A549 (cell line): ENCODE measurements at regions not wholly inside any gene's neighbourhood (a gene's known extent, or its start where the extent isn't known, plus 50 kb on each side); places are given as distances from the start of the nearest gene placed in this dataset.

Source experiments
- ATAC-seq, 2 experiments: fragments of 200-7000 bp in 1 of 2; fragments of >200 bp in 1 of 2; cut with Nextera tagmentation in 1 of 2; cut with Tn5 transposase in 1 of 2; 3 replicates each; pipeline versions ENCODE4 v1.8.0 to v1.9.1; 2018 to 2020; ENCODE audit warnings: mild to moderate bottlenecking in 1 of 2, moderate library complexity in 1 of 2
- CTCF ChIA-PET: fragments of 300-600 bp; sonication (Branson Sonifier 250); formaldehyde crosslinking; extraction: SDS; loops from one replicate; lab custom pipeline; 2021; ENCODE audit warnings: antibody characterized with exemption, inconsistent platforms; lab: Yijun Ruan, JAX
- POLR2A ChIA-PET: fragments of 350-600 bp; formaldehyde crosslinking; extraction: SDS; loops from one replicate; lab custom pipeline; 2021; ENCODE audit warnings: antibody characterized with exemption, inconsistent platforms; lab: Yijun Ruan, JAX
- DNase-seq, 2 experiments: peaks; one replicate each; pipeline versions ENCODE4 v3.0.0 to v3.0.0-alpha.2; 2011 to 2016; ENCODE audit warnings: low read depth in 1 of 2, low spot score in 1 of 2
- FAIRE-seq: peaks from 2 replicates; lab custom pipeline; 2011; peaks lifted over from hg19 to GRCh38; lab: Jason Lieb, UNC
- H3K27ac ChIP-seq, 2 experiments: fragments of >200 bp; sonication (Bioruptor Twin); formaldehyde crosslinking; 3 replicates each; pipeline ENCODE4 v1.5.1; 2016 to 2017
- H3K4me1 ChIP-seq: fragments of >200 bp; sonication (Bioruptor Twin); formaldehyde crosslinking; 3 replicates; pipeline ENCODE4 v1.6.1; 2016
- H3K4me2 ChIP-seq: fragments of >200 bp; sonication (Bioruptor Twin); formaldehyde crosslinking; 3 replicates; pipeline ENCODE4 v1.6.1; 2016
- H3K4me3 ChIP-seq: fragments of >200 bp; sonication (Bioruptor Twin); formaldehyde crosslinking; 3 replicates; pipeline ENCODE4 v1.5.1; 2016
- H3K9me3 ChIP-seq: fragments of >200 bp; sonication (Bioruptor Twin); formaldehyde crosslinking; 3 replicates; pipeline ENCODE4 v1.6.1; 2016
- BCL3 ChIP-seq: fragments of >200 bp; sonication (Bioruptor Twin); formaldehyde crosslinking; IDR thresholded peaks from 3 replicates; pipeline ENCODE4 v1.6.1; 2016
- BHLHE40 ChIP-seq: IDR thresholded peaks from 2 replicates; pipeline ENCODE4 v1.6.1; 2012; ENCODE audit warnings: low read depth, low read length, inconsistent platforms
- CHD2 ChIP-seq: fragments of 150-350 bp; IDR thresholded peaks from 2 replicates; pipeline ENCODE4 v1.6.1; 2014; ENCODE audit warnings: low read length; ENCODE audit not compliant: partially characterized antibody
- ELK1 ChIP-seq: fragments of 150-350 bp; IDR thresholded peaks from 2 replicates; pipeline ENCODE4 v1.6.1; 2014; ENCODE audit warnings: low read depth, mild to moderate bottlenecking, low read length
- EP300 ChIP-seq, 2 experiments: fragments of >200 bp; sonication (Bioruptor Twin); formaldehyde crosslinking; IDR thresholded peaks; 2 replicates in 1 of 2; 3 replicates in 1 of 2; pipeline ENCODE4 v1.6.1; 2016 to 2017
- ESRRA ChIP-seq: fragments of 150-350 bp; IDR thresholded peaks from 2 replicates; pipeline ENCODE4 v1.6.1; 2014; ENCODE audit warnings: mild to moderate bottlenecking, low read length, borderline replicate concordance
- FOSB ChIP-seq: fragments of 250-450 bp; sonication (Bioruptor Pico); IDR thresholded peaks from 2 replicates; pipeline ENCODE4 v1.5.0; 2020; ENCODE audit warnings: mild to moderate bottlenecking, moderate library complexity
- HES2 ChIP-seq: fragments of >200 bp; sonication (Bioruptor Twin); formaldehyde crosslinking; IDR thresholded peaks from 2 replicates; pipeline ENCODE4 v1.6.1; 2016
- HEYL ChIP-seq: fragments of 250-450 bp; sonication (Bioruptor Pico); IDR thresholded peaks from 2 replicates; pipeline ENCODE4 v1.8.0; 2021; ENCODE audit warnings: mild to moderate bottlenecking, moderate library complexity
- HMGXB4 ChIP-seq: fragments of 250-450 bp; sonication (Bioruptor Pico); IDR thresholded peaks from 2 replicates; pipeline ENCODE4 v1.5.0; 2021; ENCODE audit warnings: mild to moderate bottlenecking, moderate library complexity, borderline replicate concordance
- HOXA7 ChIP-seq: fragments of 250-450 bp; sonication (Bioruptor Pico); IDR thresholded peaks from 2 replicates; pipeline ENCODE4 v1.5.0; 2020; ENCODE audit warnings: mild to moderate bottlenecking, moderate library complexity
- HOXB13 ChIP-seq: fragments of 250-450 bp; sonication (Bioruptor Pico); IDR thresholded peaks from 2 replicates; pipeline ENCODE4 v1.5.0; 2020; ENCODE audit warnings: low read depth, mild to moderate bottlenecking, moderate library complexity
- KDM5A ChIP-seq: fragments of 200-600 bp; sonication (generic); IDR thresholded peaks from 2 replicates; pipeline ENCODE4 v1.6.1; 2016; ENCODE audit warnings: antibody characterized with exemption, mild to moderate bottlenecking
- MAFK ChIP-seq: fragments of 450-650 bp; IDR thresholded peaks from 2 replicates; pipeline ENCODE4 v1.6.1; 2014; ENCODE audit not compliant: partially characterized antibody
- NFE2L2 ChIP-seq: fragments of 150-350 bp; conservative IDR thresholded peaks from 2 replicates; pipeline ENCODE4 v1.6.1; 2014; ENCODE audit warnings: low read length
- POLR2A ChIP-seq: IDR thresholded peaks from 2 replicates; pipeline ENCODE4 v1.6.1; 2012; ENCODE audit warnings: mild to moderate bottlenecking, low read length
- REST ChIP-seq: fragments of 200-600 bp; sonication (generic); IDR thresholded peaks from 2 replicates; pipeline ENCODE4 v1.6.1; 2016; ENCODE audit warnings: antibody characterized with exemption, mild to moderate bottlenecking, moderate library complexity
- TFCP2L1 ChIP-seq: fragments of 250-450 bp; sonication (Bioruptor Pico); IDR thresholded peaks from 2 replicates; pipeline ENCODE4 v1.5.0; 2021; ENCODE audit warnings: mild to moderate bottlenecking
- ZC3H11A ChIP-seq: fragments of 450-650 bp; IDR thresholded peaks from 2 replicates; pipeline ENCODE4 v1.6.1; 2014; ENCODE audit warnings: antibody characterized with exemption, mild to moderate bottlenecking
- WGBS: methylation state at CpG from one replicate; pipeline ENCODE4 v1.1.6; 2017; ENCODE audit errors: missing lambda C conversion rate; 5-methylcytosine and 5-hydroxymethylcytosine counted together

- Histone ChIP-seq H3K4me1 (no peaks in the 10 kb centered on the region), H3K4me2 (no peak overlapping the region), H3K27ac (no peak overlapping the region), H3K4me3 (no peak overlapping the region), H3K9me3 (no peaks in the 10 kb centered on the region)
- ATAC-seq = no peak
- ChIA-PET POLR2A (no interaction called here), CTCF (interaction anchor here (0.8 kb wide), 1 partner anchor 10 kb away, joined by 3 read pairs; no protein-coding TSS in a partner anchor)
- FAIRE-seq = no peak
- TF ChIP-seq EP300 (IDR thresholded peaks at IDR 0.05) = no peak
- TF ChIP-seq HOXA7 (CRISPR knock-in tag) = no peak
- TF ChIP-seq POLR2A = no peak
- no peak for TF ChIP-seq BHLHE40
- TF ChIP-seq NFE2L2 = no peak
- no peak for TF ChIP-seq ELK1
- TF ChIP-seq ESRRA = no peak
- no peak for TF ChIP-seq HOXB13 (CRISPR knock-in tag)
- TF ChIP-seq ZC3H11A = no peak
- TF ChIP-seq HES2 = no peak
- no peak for TF ChIP-seq HEYL (CRISPR knock-in tag)
- TF ChIP-seq HMGXB4 (CRISPR knock-in tag) = no peak
- no peak for TF ChIP-seq TFCP2L1 (CRISPR knock-in tag)
- TF ChIP-seq BCL3 = no peak
- TF ChIP-seq REST = no peak
- no peak for TF ChIP-seq FOSB (CRISPR knock-in tag)
- WGBS = 19% methylated on average over 2 of the region's 2 CpGs
- DNase-seq = no peak
Measured at GRCh38 chr5:57627661-57628060, 145.1 kb upstream of the ACTBL2 start.

GRCh38 chr5:57626703-57627102 is 144.1 kb upstream of the ACTBL2 start:
- POLR2A ChIA-PET = no interaction called here
- TF ChIP-seq CHD2 (no peak), MAFK (peak; percentile 97), KDM5A (no peak)
- TF ChIP-seq, all 56 proteins: peak for 1
- no peak for FAIRE-seq
- CTCF ChIA-PET = no interaction called here
- Histone ChIP-seq H3K4me3 (no peak overlapping the region), H3K4me1 (no peaks in the 10 kb centered on the region), H3K4me2 (no peak overlapping the region), H3K27ac (no peak overlapping the region), H3K9me3 (no peaks in the 10 kb centered on the region)
- whole genome bisulfite sequencing = 63% methylated on average over 1 of the region's 1 CpG
- ATAC-seq = no peak
- no peak for DNase-seq
